ENCODE measurements at regions not wholly inside any gene's neighbourhood (a gene's known extent, or its start where the extent isn't known, plus 50 kb on each side); places are given as distances from the start of the nearest gene placed in this dataset.
A peak's percentile ranks its signal among the peaks of the same experiment; 100 is the strongest.

- Histone ChIP-seq H3K9me3 (no peaks in the 10 kb centered on the region), H3K27ac (no peak overlapping the region), H3K27me3 (no peaks in the 10 kb centered on the region), H3K4me3 (no peak overlapping the region), H3K36me3 (no peaks in the 10 kb centered on the region), H3K4me1 (no peaks in the 10 kb centered on the region)
- intact Hi-C loops (cut with DNase I; ENCODE audit: low total_unique reads): no loop called here
- TF ChIP-seq POLR2AphosphoS5 (IDR thresholded peaks at IDR 0.05) (no peak), POLR2A (IDR thresholded peaks at IDR 0.05) (no peak), EP300 (IDR thresholded peaks at IDR 0.05) (no peak)
- TF ChIP-seq, protein P1, sequence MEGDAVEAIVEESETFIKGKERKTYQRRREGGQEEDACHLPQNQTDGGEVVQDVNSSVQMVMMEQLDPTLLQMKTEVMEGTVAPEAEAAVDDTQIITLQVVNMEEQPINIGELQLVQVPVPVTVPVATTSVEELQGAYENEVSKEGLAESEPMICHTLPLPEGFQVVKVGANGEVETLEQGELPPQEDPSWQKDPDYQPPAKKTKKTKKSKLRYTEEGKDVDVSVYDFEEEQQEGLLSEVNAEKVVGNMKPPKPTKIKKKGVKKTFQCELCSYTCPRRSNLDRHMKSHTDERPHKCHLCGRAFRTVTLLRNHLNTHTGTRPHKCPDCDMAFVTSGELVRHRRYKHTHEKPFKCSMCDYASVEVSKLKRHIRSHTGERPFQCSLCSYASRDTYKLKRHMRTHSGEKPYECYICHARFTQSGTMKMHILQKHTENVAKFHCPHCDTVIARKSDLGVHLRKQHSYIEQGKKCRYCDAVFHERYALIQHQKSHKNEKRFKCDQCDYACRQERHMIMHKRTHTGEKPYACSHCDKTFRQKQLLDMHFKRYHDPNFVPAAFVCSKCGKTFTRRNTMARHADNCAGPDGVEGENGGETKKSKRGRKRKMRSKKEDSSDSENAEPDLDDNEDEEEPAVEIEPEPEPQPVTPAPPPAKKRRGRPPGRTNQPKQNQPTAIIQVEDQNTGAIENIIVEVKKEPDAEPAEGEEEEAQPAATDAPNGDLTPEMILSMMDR (IDR thresholded peaks at IDR 0.05): no peak
- DNase-seq: no peak
- 87 to 92% (median 91%) methylated on average over 3 of the region's 3 CpGs for WGBS, 5 donors
These were observed 590.8 kb upstream of the PKDCC start for GRCh38 chr2:41457026-41457425.

GRCh38 chr2:41460661-41461060 lies 587.2 kb upstream of the PKDCC start:
- intact Hi-C loops (cut with DNase I; ENCODE audit: low total_unique reads): no loop called here
- no peaks in the 10 kb centered on the region for H3K4me1 ChIP-seq
- TF ChIP-seq EP300 (IDR thresholded peaks at IDR 0.05): no peak
- TF ChIP-seq, protein P1 (IDR thresholded peaks at IDR 0.05): no peak
- no peak for TF ChIP-seq POLR2A (IDR thresholded peaks at IDR 0.05)
- TF ChIP-seq POLR2AphosphoS5 (IDR thresholded peaks at IDR 0.05): no peak
- peak in 1 of 2 donors; percentile 13 for DNase-seq
- no peaks in the 10 kb centered on the region for H3K9me3 ChIP-seq
- 54 to 79% (median 72%) methylated on average over 1 of the region's 1 CpG for WGBS, 5 donors
- H3K27me3 ChIP-seq: no peaks in the 10 kb centered on the region
- H3K4me3 ChIP-seq: no peak overlapping the region
- no peak overlapping the region for H3K27ac ChIP-seq
- H3K36me3 ChIP-seq: no peaks in the 10 kb centered on the region

DNA sequence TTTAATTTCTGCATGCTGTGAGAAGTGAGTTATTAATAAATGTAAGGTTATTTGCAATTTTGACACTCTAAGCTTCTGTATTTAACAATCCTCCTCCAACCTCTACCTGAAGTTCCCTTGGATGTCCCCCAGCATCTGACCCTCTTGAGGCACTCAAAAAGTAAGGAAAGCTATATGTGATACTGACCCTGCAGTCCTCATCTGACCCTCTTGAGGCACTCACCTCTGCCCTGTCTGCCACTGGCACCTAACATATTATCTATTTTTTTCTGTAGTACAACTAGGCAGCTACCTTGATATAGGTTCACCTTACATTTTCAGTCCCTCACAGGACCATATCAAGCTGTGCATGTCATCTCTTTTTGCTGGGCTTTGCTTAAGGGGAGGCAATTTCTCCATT lies 583.4 kb upstream of the PKDCC start:
- intact Hi-C loops (cut with DNase I; ENCODE audit: low total_unique reads): no loop called here
- TF ChIP-seq EP300 (IDR thresholded peaks at IDR 0.05) (no peak), POLR2AphosphoS5 (IDR thresholded peaks at IDR 0.05) (no peak), POLR2A (IDR thresholded peaks at IDR 0.05) (no peak)
- TF ChIP-seq, protein P1 (IDR thresholded peaks at IDR 0.05): no peak
- Histone ChIP-seq H3K27ac (no peak overlapping the region), H3K4me3 (no peak overlapping the region), H3K36me3 (no peaks in the 10 kb centered on the region), H3K4me1 (no peaks in the 10 kb centered on the region), H3K9me3 (no peaks in the 10 kb centered on the region), H3K27me3 (no peaks in the 10 kb centered on the region)
- DNase-seq: no peak

DNA sequence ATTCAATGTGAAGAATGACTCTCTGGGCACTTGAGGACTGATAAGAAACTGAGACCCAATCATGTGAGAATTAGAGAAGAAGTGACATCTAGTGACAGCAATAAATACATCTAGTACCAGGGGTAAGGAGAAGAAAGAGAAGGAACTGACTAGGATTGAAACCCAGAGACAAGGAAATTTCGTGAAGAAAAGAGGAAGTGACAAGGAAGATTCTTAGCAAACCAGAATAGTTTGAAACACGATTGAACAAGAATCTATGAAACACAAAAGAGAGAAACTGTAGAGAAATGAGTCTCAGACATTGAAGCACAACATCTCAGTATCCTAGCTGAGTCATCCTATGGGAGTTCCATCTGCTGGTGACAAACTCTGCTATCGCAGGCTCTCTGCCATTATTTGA lies 571.9 kb upstream of the PKDCC start:
- Histone ChIP-seq H3K4me1 (no peaks in the 10 kb centered on the region), H3K9me3 (no peaks in the 10 kb centered on the region), H3K4me3 (no peak overlapping the region), H3K27me3 (no peaks in the 10 kb centered on the region), H3K36me3 (no peaks in the 10 kb centered on the region), H3K27ac (no peak overlapping the region)
- TF ChIP-seq EP300 (IDR thresholded peaks at IDR 0.05): no peak
- TF ChIP-seq, protein P1 (IDR thresholded peaks at IDR 0.05): no peak
- TF ChIP-seq POLR2AphosphoS5 (IDR thresholded peaks at IDR 0.05): no peak
- TF ChIP-seq POLR2A (IDR thresholded peaks at IDR 0.05): no peak
- DNase-seq: no peak
- 71 to 88% (median 83%) methylated on average over 3 of the region's 3 CpGs for WGBS, 5 donors
- intact Hi-C loops (cut with DNase I; ENCODE audit: low total_unique reads): no loop called here

All from stomach (tissue), 8 donors.